CD4-positive, alpha-beta T cell treated with Interleukin-1 beta for 1 hour (primary cell): ENCODE measurements at regions not wholly inside any gene's neighbourhood (a gene's known extent, or its start where the extent isn't known, plus 50 kb on each side); places are given as distances from the start of the nearest gene placed in this dataset.
"Not testable (repeated sequence)": the region's sequence is repeated elsewhere in the genome, so short reads cannot be mapped to it uniquely, and the experiment has no call there.

Experiments
- DNase-seq, 2 donors: peaks; one replicate each; pipeline ENCODE4 v3.0.0-alpha.2; 2020 to 2022

DNA sequence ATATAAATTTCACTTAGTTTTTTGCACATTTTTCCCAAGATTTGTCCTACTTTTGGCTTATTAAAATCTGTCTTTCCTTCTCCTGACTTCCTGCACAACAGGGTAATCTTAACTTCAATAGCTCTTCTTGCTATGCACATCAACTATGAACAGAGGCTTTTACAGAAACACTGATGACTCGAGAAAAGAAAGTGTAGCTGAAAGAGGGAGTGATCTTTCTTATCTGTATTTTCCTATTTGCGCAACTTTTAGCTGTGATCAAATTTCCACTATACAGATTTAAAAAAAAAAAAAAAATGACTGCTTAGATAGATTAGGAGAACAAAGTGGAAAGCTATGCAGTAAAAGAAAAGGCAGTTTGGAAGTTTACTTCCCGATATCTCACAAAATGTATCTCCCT is 406.9 kb downstream of the LIG4 start:
- DNase-seq: no peak

- no peak for DNase-seq
Observed at GRCh38 chr13:107807306-107808073, 407.8 kb downstream of the LIG4 start.

DNA sequence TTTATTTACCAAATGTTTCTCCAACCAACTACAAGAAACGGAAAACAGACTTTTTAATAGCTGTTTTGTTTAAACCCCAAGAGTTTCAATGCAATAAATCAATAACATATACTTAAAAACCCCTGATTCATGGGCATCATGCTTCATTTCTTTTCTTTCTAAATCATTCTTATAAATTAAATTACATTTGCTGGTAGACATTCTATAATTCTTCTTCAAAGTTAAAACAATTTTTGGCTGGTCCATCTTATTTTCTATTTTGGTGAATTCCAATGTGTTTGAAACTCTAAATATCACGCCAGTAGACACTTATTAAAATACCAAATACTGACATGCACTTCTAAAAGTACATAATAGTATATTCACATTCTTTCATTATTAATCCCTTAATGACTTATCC is 408.6 kb downstream of the LIG4 start:
- DNase-seq: no peak

DNA sequence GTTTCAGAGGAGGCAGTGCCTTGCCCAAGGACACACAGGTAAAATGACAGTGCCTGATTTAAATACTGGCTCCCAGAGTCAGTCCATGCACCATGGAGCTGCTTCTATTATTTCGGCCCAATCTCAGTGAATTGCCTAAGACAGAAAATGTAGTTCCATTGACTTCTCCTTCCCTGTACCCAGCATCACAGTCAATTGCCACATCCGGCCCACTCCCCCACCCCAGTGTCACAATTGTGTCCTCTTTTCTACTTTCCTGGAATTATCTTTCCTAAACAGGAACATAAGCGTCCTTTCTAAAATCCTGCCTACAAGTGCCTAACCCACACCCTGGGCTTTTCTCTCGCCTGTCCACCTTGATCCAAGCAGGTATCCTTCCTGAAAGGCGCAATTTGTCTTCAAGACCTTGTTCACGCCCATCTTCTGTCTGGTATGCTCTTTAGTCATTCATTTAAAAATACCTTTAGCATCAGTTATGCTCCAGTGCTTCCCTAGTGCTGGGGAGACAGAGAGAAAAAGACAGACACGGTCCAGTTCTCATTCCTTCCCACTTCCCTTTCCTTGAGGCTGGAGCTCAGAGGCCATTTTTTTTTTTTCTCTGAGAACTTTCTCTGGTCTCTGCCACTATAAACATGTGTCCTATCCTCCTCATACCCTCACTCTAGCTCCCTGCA is 411.4 kb downstream of the LIG4 start:
- DNase-seq: no peak

GRCh38 chr13:107801621-107802020 is 413.7 kb downstream of the LIG4 start:
- DNase-seq: no peak

- no peak for DNase-seq
Observed at GRCh38 chr13:107799001-107799400, 416.3 kb downstream of the LIG4 start.

- DNase-seq: no peak
Observed at GRCh38 chr13:107790397-107790796, 424.9 kb downstream of the LIG4 start.

GRCh38 chr13:107788464-107789165 is 426.7 kb downstream of the LIG4 start:
- no peak for DNase-seq

DNA sequence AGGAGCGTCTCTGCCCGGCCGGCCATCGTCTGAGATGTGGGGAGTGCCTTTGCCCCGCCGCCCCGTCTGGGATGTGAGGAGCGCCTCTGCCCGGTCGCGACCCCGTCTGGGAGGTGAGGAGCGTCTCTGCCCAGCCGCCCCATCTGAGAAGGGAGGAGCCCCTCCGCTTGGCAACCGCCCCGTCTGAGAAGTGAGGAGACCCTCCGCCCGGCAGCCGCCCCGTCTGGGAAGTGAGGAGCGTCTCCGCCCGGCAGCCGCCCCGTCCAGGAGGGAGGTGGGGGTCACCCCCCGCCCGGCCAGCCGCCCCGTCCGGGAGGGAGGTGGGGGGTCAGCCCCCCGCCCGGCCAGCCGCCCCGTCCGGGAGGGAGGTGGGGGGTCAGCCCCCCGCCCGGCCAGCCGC is 432.7 kb downstream of the LIG4 start:
- not testable (repeated sequence) for DNase-seq

DNA sequence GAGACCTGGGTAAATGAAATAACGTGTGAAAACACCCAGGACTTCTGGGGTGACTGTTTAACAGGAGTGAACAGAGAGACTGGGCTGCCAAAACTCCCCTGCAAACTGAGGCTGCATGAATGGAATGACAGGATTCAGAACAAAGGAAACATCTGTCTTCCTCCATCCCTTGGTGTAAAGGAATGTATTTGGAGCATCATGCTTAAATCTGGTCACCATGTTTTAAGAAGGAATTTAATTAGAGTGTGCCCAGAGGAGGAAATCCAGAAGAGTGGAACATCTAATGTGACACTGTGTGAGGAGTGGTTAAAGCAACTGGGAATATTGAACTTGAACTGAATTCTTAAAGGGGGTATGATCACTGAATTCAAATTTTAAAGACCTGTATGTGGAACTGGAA is 437.2 kb downstream of the LIG4 start:
- DNase-seq: no peak

DNA sequence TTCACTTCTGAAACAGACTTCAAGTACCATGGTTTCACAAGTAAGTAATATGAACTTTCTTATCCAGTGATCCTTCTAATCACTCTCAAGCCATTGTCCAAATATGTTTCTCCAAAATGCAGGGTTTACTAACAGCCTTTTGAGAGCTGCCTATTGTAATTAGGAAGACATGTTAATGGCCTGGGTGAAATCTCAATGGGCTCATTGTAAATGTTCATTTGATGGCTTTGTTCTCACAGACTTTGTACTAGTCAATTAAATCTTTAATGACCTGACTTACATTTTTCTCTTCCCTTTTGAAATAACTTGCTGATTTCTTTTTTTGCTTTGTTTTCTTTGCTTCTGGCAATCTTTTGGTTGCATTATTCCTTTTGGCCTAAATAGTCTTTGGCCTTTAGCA is 444.8 kb downstream of the LIG4 start:
- DNase-seq: no peak

GRCh38 chr13:107767119-107767518 is 448.2 kb downstream of the LIG4 start:
- DNase-seq: no peak

DNA sequence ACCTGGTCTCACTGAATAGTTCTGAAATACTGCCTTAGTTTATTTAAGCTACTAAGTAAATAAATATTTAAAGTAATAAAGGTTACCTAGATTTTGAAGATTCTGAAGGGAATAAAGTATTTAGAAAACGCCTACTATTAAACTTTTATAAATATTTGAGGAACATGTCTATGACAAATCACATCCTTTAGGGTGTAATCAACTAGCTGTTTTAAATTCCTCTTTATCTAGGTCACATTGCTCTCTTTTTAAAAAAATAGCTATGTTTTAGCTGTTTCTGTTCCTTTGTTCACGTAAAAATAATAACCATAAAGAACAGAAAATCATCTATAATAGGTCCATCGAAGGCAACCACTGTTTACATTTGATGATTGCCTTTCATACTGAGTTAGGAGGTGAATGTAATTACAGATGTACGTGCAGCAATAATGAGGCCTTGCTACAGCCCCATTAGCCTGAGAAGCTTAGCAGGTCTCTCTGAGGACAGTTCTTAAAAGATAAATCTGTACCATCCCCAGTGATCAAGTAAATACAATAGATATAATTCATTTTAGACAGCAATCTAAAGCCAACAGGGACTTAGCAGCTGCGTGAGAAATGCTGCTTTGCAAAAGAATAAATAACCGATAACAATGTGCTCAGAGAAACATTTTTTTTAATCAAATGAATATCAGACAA is 449.5 kb downstream of the LIG4 start:
- DNase-seq: no peak

GRCh38 chr13:107764046-107764445 is 451.3 kb downstream of the LIG4 start:
- no peak for DNase-seq

DNA sequence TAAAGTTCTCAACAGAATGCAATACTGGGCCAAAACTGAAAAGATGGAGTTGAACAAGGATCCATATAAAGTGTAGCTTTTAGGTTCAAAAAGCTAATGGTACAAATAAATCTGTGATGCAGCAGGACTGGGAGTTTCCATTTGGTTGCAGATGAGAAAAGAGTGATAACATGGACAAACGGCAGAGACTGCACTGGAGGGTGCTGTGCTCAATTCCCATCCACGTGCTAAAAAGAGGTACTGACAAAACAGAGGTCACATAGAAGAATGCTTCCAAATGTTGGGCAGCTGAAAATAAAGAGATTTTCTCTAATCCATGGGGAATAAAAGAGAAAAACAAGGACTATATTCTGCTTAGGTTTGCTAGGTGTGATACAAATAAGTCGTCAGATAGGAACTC is 461.6 kb downstream of the LIG4 start:
- DNase-seq: no peak

GRCh38 chr13:107753291-107753690 is 462.0 kb downstream of the LIG4 start:
- DNase-seq: no peak

- DNase-seq: no peak
Observed at GRCh38 chr13:107743983-107744382, 471.4 kb downstream of the LIG4 start.

- DNase-seq: no peak
Observed at GRCh38 chr13:107743526-107743925, 471.8 kb downstream of the LIG4 start.

GRCh38 chr13:107743100-107743499 is 472.2 kb downstream of the LIG4 start:
- DNase-seq: no peak

DNA sequence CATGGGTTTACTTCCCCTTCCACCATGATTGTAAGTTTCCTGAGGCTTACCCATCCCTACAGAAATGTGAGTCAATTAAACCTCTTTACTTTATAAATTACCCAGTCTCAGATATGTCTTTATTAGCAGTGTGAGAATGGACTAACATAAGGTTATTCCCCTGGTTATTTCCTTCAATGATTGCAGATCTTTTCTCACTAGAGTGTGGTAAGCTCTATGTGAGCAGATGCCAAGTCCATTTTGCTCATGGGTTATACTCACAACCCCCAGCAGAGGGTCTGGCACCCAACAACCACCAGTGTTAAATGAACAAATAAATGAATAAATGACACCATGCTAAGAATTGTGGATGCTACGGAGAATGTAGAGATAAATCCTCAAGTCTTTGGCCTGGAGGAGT is 472.8 kb downstream of the LIG4 start:
- no peak for DNase-seq

DNA sequence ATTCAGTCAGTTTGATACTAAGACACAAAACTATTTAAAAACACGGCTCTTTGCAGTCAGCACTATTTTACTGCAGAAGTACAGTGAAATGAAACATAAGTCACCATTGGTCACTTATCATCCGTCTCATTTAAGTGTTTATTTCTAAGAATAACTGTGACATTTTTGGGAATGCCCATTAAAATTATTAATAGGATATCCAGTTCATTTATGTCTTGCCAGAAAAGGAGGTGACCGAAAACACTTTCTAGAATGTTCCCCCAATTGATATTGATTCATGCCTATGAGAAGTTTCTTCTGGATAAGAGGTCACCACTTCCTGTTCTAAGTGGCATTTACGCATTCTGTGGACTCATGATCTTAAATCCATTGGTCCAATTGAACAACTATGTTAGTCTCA is 477.3 kb downstream of the LIG4 start:
- no peak for DNase-seq

GRCh38 chr13:107736731-107737130 is 478.6 kb downstream of the LIG4 start:
- no peak for DNase-seq

- no peak for DNase-seq
Observed at GRCh38 chr13:107736170-107736569, 479.2 kb downstream of the LIG4 start.
